ENCODE measurements at regions not wholly inside any gene's neighbourhood (a gene's known extent, or its start where the extent isn't known, plus 50 kb on each side); places are given as distances from the start of the nearest gene placed in this dataset.
"Not testable (repeated sequence)": the region's sequence is repeated elsewhere in the genome, so short reads cannot be mapped to it uniquely, and the experiment has no call there.

GRCh38 chr3:90069748-90070147, 962.3 kb downstream of the EPHA3 start:
- no peak for DNase-seq (ENCODE audit: low spot score)

GRCh38 chr3:90076136-90076535, 968.7 kb downstream of the EPHA3 start:
- no peak for DNase-seq (ENCODE audit: low spot score)

GRCh38 chr3:90080988-90081387, 973.6 kb downstream of the EPHA3 start:
- no peak for DNase-seq (ENCODE audit: low spot score)

GRCh38 chr3:90086297-90086696, 978.9 kb downstream of the EPHA3 start:
- DNase-seq (ENCODE audit: low spot score): not testable (repeated sequence)

GRCh38 chr3:90087703-90088102, 980.3 kb downstream of the EPHA3 start:
- no peak for DNase-seq (ENCODE audit: low spot score)

GRCh38 chr3:90091549-90091948, 984.1 kb downstream of the EPHA3 start:
- DNase-seq (ENCODE audit: low spot score): no peak

- no peak for DNase-seq (ENCODE audit: low spot score)
Measured at GRCh38 chr3:90092994-90093393, 985.6 kb downstream of the EPHA3 start.

GRCh38 chr3:90095811-90096210, 988.4 kb downstream of the EPHA3 start:
- DNase-seq (ENCODE audit: low spot score): no peak

GRCh38 chr3:90099493-90099892, 992.1 kb downstream of the EPHA3 start:
- no peak for DNase-seq (ENCODE audit: low spot score)

- no peak for DNase-seq (ENCODE audit: low spot score)
Measured at GRCh38 chr3:90102146-90102545, 994.7 kb downstream of the EPHA3 start.

GRCh38 chr3:90121326-90121725, 1013.9 kb downstream of the EPHA3 start:
- no peak for DNase-seq (ENCODE audit: low spot score)

- DNase-seq (ENCODE audit: low spot score): no peak
Measured at GRCh38 chr3:90128391-90128790, 1021.0 kb downstream of the EPHA3 start.

GRCh38 chr3:90129730-90130129, 1022.3 kb downstream of the EPHA3 start:
- no peak for DNase-seq (ENCODE audit: low spot score)

GRCh38 chr3:90132197-90132596, 1024.8 kb downstream of the EPHA3 start:
- no peak for DNase-seq (ENCODE audit: low spot score)

GRCh38 chr3:90134090-90134489, 1026.7 kb downstream of the EPHA3 start:
- DNase-seq (ENCODE audit: low spot score): no peak

- DNase-seq (ENCODE audit: low spot score): no peak
Measured at GRCh38 chr3:90136456-90137191, 1029.2 kb downstream of the EPHA3 start.

- no peak for DNase-seq (ENCODE audit: low spot score)
Measured at GRCh38 chr3:90145094-90145860, 1037.9 kb downstream of the EPHA3 start.

- DNase-seq (ENCODE audit: low spot score): no peak
Measured at GRCh38 chr3:90180096-90180495, 1072.7 kb downstream of the EPHA3 start.

GRCh38 chr3:90180543-90180942, 1073.1 kb downstream of the EPHA3 start:
- no peak for DNase-seq (ENCODE audit: low spot score)

GRCh38 chr3:90182291-90182976, 1075.0 kb downstream of the EPHA3 start:
- not testable (repeated sequence) for DNase-seq (ENCODE audit: low spot score)

- no peak for DNase-seq (ENCODE audit: low spot score)
Measured at GRCh38 chr3:90184861-90185260, 1077.4 kb downstream of the EPHA3 start.

GRCh38 chr3:90197383-90197782, 1090.0 kb downstream of the EPHA3 start:
- not testable (repeated sequence) for DNase-seq (ENCODE audit: low spot score)

GRCh38 chr3:90202931-90203330, 1095.5 kb downstream of the EPHA3 start:
- DNase-seq (ENCODE audit: low spot score): not testable (repeated sequence)
